Colonic mucosa (tissue), 4 donors: ENCODE measurements at regions not wholly inside any gene's neighbourhood (a gene's known extent, or its start where the extent isn't known, plus 50 kb on each side); places are given as distances from the start of the nearest gene placed in this dataset.

ENCODE experiments used
- DNase-seq: peaks from one replicate; pipeline ENCODE4 v3.0.0-alpha.2; 2020
- H3K27ac ChIP-seq: fragments of 200-600 bp; one replicate; pipeline ENCODE4 v1.8.0; 2021
- H3K27me3 ChIP-seq: fragments of 200-600 bp; one replicate; pipeline ENCODE4 v1.8.0; 2021
- H3K36me3 ChIP-seq: fragments of 200-600 bp; one replicate; pipeline ENCODE4 v1.8.0; 2021
- H3K4me1 ChIP-seq: fragments of 200-600 bp; one replicate; pipeline ENCODE4 v1.8.0; 2021; ENCODE audit warnings: mild to moderate bottlenecking
- H3K4me3 ChIP-seq: fragments of 200-600 bp; one replicate; pipeline ENCODE4 v1.8.0; 2021
- H3K9ac ChIP-seq, 2 donors: one replicate each; pipeline ENCODE4 v1.7.0; 2013; ENCODE audit warnings: control low read depth in 2 of 2, low read depth in 2 of 2, low read length in 2 of 2
- H3K9me3 ChIP-seq: fragments of 200-600 bp; one replicate; pipeline ENCODE4 v1.8.0; 2021
- CTCF ChIP-seq: fragments of 200-600 bp; IDR thresholded peaks from one replicate; pipeline ENCODE4 v1.8.0; 2022; ENCODE audit warnings: antibody characterized with exemption, mild to moderate bottlenecking
- intact Hi-C: fragments of 100-400 bp; cut with DNase I; formaldehyde crosslinking; loops from one replicate; pipeline ENCODE4 v1.14.1; 2022
- donor health status: healthy.
- donor health status: DM: no; HTN: no; CAD: no.
- donor health status: DM: no; HTN: no; CAD: no.

GRCh38 chr1:234865171-234866006 is 255.4 kb upstream of the IRF2BP2 start:
- Histone ChIP-seq H3K4me3 (no peak overlapping the region), H3K36me3 (no peaks in the 10 kb centered on the region), H3K9me3 (no peaks in the 10 kb centered on the region), H3K9ac (no peak overlapping the region), H3K4me1 (peaks cover 15% of the 10 kb centered on the region), H3K27ac (no peak overlapping the region), H3K27me3 (no peaks in the 10 kb centered on the region)
- TF ChIP-seq CTCF: no peak
- intact Hi-C loops: no loop called here
- no peak for DNase-seq

- Histone ChIP-seq H3K9ac (peak overlapping the region in 1 of 2 donors; percentile 3), H3K4me3 (no peak overlapping the region), H3K4me1 (peaks cover 15% of the 10 kb centered on the region), H3K27me3 (no peaks in the 10 kb centered on the region), H3K36me3 (no peaks in the 10 kb centered on the region), H3K27ac (no peak overlapping the region), H3K9me3 (no peaks in the 10 kb centered on the region)
- intact Hi-C loops: no loop called here
- DNase-seq: no peak
- no peak for TF ChIP-seq CTCF
Observed at GRCh38 chr1:234864116-234864515, 254.1 kb upstream of the IRF2BP2 start.

GRCh38 chr1:234863551-234863971 is 253.6 kb upstream of the IRF2BP2 start:
- Histone ChIP-seq H3K27me3 (no peaks in the 10 kb centered on the region), H3K27ac (peak overlapping the region; percentile 69), H3K9ac (peak overlapping the region in 1 of 2 donors; percentile 78), H3K4me1 (peaks cover 15% of the 10 kb centered on the region), H3K36me3 (no peaks in the 10 kb centered on the region), H3K9me3 (no peaks in the 10 kb centered on the region), H3K4me3 (no peak overlapping the region)
- no peak for DNase-seq
- intact Hi-C loops: no loop called here
- TF ChIP-seq CTCF: no peak

GRCh38 chr1:234862944-234863515 is 253.1 kb upstream of the IRF2BP2 start:
- no peaks in the 10 kb centered on the region for H3K9me3 ChIP-seq
- H3K4me1 ChIP-seq: peaks cover 15% of the 10 kb centered on the region
- TF ChIP-seq CTCF: no peak
- H3K9ac ChIP-seq: peak overlapping the region in 1 of 2 donors; percentile 78
- no peaks in the 10 kb centered on the region for H3K36me3 ChIP-seq
- no peak overlapping the region for H3K4me3 ChIP-seq
- H3K27ac ChIP-seq: peak overlapping the region; percentile 69
- intact Hi-C loops: no loop called here
- H3K27me3 ChIP-seq: no peaks in the 10 kb centered on the region
- peak; percentile 79 for DNase-seq

- no peaks in the 10 kb centered on the region for H3K36me3 ChIP-seq
- TF ChIP-seq CTCF: no peak
- no peak overlapping the region for H3K4me3 ChIP-seq
- H3K27me3 ChIP-seq: no peaks in the 10 kb centered on the region
- peak overlapping the region; percentile 69 for H3K27ac ChIP-seq
- intact Hi-C loops: no loop called here
- peaks cover 15% of the 10 kb centered on the region for H3K4me1 ChIP-seq
- no peaks in the 10 kb centered on the region for H3K9me3 ChIP-seq
- peak overlapping the region in 1 of 2 donors; percentile 78 for H3K9ac ChIP-seq
- DNase-seq: no peak
Observed at GRCh38 chr1:234862360-234862943, 252.5 kb upstream of the IRF2BP2 start.
